ENCODE measurements at regions not wholly inside any gene's neighbourhood (a gene's known extent, or its start where the extent isn't known, plus 50 kb on each side); places are given as distances from the start of the nearest gene placed in this dataset.

- no peak for TF ChIP-seq CTCF (IDR thresholded peaks at IDR 0.05)
- TF ChIP-seq POLR2A (IDR thresholded peaks at IDR 0.05), result no peak
These were observed 96.3 kb upstream of the DAP start for GRCh38 chr5:10857338-10857733.
